ENCODE measurements at regions not wholly inside any gene's neighbourhood (a gene's known extent, or its start where the extent isn't known, plus 50 kb on each side); places are given as distances from the start of the nearest gene placed in this dataset.

- Histone ChIP-seq H3K27ac (ENCODE audit: low read length) (no peak overlapping the region), H3K36me3 (ENCODE audit: control insufficient read depth in 1 of 2, insufficient read depth in 2 of 2, low read length in 2 of 2) (no peaks in the 10 kb centered on the region), H3K4me3 (ENCODE audit: low read depth in 1 of 2, low read length in 2 of 2) (no peak overlapping the region), H3K4me1 (ENCODE audit: control insufficient read depth in 1 of 2, insufficient read depth in 2 of 2, low read length in 2 of 2) (peaks cover 3 to 36% of the 10 kb centered on the region in 2 donors), H3K9me3 (ENCODE audit: control insufficient read depth in 1 of 2, low read length in 2 of 2) (no peaks in the 10 kb centered on the region), H3K27me3 (ENCODE audit: low read depth, low read length) (no peaks in the 10 kb centered on the region)
Measured at GRCh38 chr7:16023503-16023902, 337.0 kb upstream of the MEOX2 start.

- no peak overlapping the region for H3K27ac ChIP-seq (ENCODE audit: low read length)
- H3K4me3 ChIP-seq (ENCODE audit: low read depth in 1 of 2, low read length in 2 of 2): no peak overlapping the region
- no peaks in the 10 kb centered on the region for H3K36me3 ChIP-seq (ENCODE audit: control insufficient read depth in 1 of 2, insufficient read depth in 2 of 2, low read length in 2 of 2)
- H3K27me3 ChIP-seq (ENCODE audit: low read depth, low read length): no peaks in the 10 kb centered on the region
- no peaks in the 10 kb centered on the region for H3K9me3 ChIP-seq (ENCODE audit: control insufficient read depth in 1 of 2, low read length in 2 of 2)
- H3K4me1 ChIP-seq (ENCODE audit: control insufficient read depth in 1 of 2, insufficient read depth in 2 of 2, low read length in 2 of 2): peaks cover 3 to 32% of the 10 kb centered on the region in 2 donors
Measured at GRCh38 chr7:16023046-16023445, 336.6 kb upstream of the MEOX2 start.

GRCh38 chr7:16021851-16022250 lies 335.4 kb upstream of the MEOX2 start:
- no peaks in the 10 kb centered on the region for H3K27me3 ChIP-seq (ENCODE audit: low read depth, low read length)
- H3K36me3 ChIP-seq (ENCODE audit: control insufficient read depth in 1 of 2, insufficient read depth in 2 of 2, low read length in 2 of 2): no peaks in the 10 kb centered on the region
- H3K27ac ChIP-seq (ENCODE audit: low read length): no peak overlapping the region
- H3K9me3 ChIP-seq (ENCODE audit: control insufficient read depth in 1 of 2, low read length in 2 of 2): no peaks in the 10 kb centered on the region
- no peak overlapping the region for H3K4me3 ChIP-seq (ENCODE audit: low read depth in 1 of 2, low read length in 2 of 2)
- peaks cover 0 to 24% of the 10 kb centered on the region in 2 donors for H3K4me1 ChIP-seq (ENCODE audit: control insufficient read depth in 1 of 2, insufficient read depth in 2 of 2, low read length in 2 of 2)

- no peaks in the 10 kb centered on the region for H3K27me3 ChIP-seq (ENCODE audit: low read depth, low read length)
- no peak overlapping the region for H3K27ac ChIP-seq (ENCODE audit: low read length)
- H3K36me3 ChIP-seq (ENCODE audit: control insufficient read depth in 1 of 2, insufficient read depth in 2 of 2, low read length in 2 of 2): no peaks in the 10 kb centered on the region
- H3K4me1 ChIP-seq (ENCODE audit: control insufficient read depth in 1 of 2, insufficient read depth in 2 of 2, low read length in 2 of 2): no peaks in the 10 kb centered on the region
- no peaks in the 10 kb centered on the region for H3K9me3 ChIP-seq (ENCODE audit: control insufficient read depth in 1 of 2, low read length in 2 of 2)
- H3K4me3 ChIP-seq (ENCODE audit: low read depth in 1 of 2, low read length in 2 of 2): no peak overlapping the region
Measured at GRCh38 chr7:16015981-16016380, 329.5 kb upstream of the MEOX2 start.

GRCh38 chr7:16014031-16014430 lies 327.5 kb upstream of the MEOX2 start:
- no peaks in the 10 kb centered on the region for H3K36me3 ChIP-seq (ENCODE audit: control insufficient read depth in 1 of 2, insufficient read depth in 2 of 2, low read length in 2 of 2)
- no peak overlapping the region for H3K27ac ChIP-seq (ENCODE audit: low read length)
- H3K9me3 ChIP-seq (ENCODE audit: control insufficient read depth in 1 of 2, low read length in 2 of 2): no peaks in the 10 kb centered on the region
- H3K27me3 ChIP-seq (ENCODE audit: low read depth, low read length): no peaks in the 10 kb centered on the region
- no peak overlapping the region for H3K4me3 ChIP-seq (ENCODE audit: low read depth in 1 of 2, low read length in 2 of 2)
- no peaks in the 10 kb centered on the region for H3K4me1 ChIP-seq (ENCODE audit: control insufficient read depth in 1 of 2, insufficient read depth in 2 of 2, low read length in 2 of 2)

- Histone ChIP-seq H3K4me3 (ENCODE audit: low read depth in 1 of 2, low read length in 2 of 2) (no peak overlapping the region), H3K9me3 (ENCODE audit: control insufficient read depth in 1 of 2, low read length in 2 of 2) (no peaks in the 10 kb centered on the region), H3K4me1 (ENCODE audit: control insufficient read depth in 1 of 2, insufficient read depth in 2 of 2, low read length in 2 of 2) (no peaks in the 10 kb centered on the region), H3K27ac (ENCODE audit: low read length) (no peak overlapping the region), H3K27me3 (ENCODE audit: low read depth, low read length) (no peaks in the 10 kb centered on the region), H3K36me3 (ENCODE audit: control insufficient read depth in 1 of 2, insufficient read depth in 2 of 2, low read length in 2 of 2) (no peaks in the 10 kb centered on the region)
Measured at GRCh38 chr7:16007911-16008310, 321.4 kb upstream of the MEOX2 start.

GRCh38 chr7:16004702-16005101 lies 318.2 kb upstream of the MEOX2 start:
- Histone ChIP-seq H3K4me3 (ENCODE audit: low read depth in 1 of 2, low read length in 2 of 2) (no peak overlapping the region), H3K9me3 (ENCODE audit: control insufficient read depth in 1 of 2, low read length in 2 of 2) (no peaks in the 10 kb centered on the region), H3K27me3 (ENCODE audit: low read depth, low read length) (no peaks in the 10 kb centered on the region), H3K36me3 (ENCODE audit: control insufficient read depth in 1 of 2, insufficient read depth in 2 of 2, low read length in 2 of 2) (no peaks in the 10 kb centered on the region), H3K4me1 (ENCODE audit: control insufficient read depth in 1 of 2, insufficient read depth in 2 of 2, low read length in 2 of 2) (no peaks in the 10 kb centered on the region), H3K27ac (ENCODE audit: low read length) (no peak overlapping the region)

- H3K4me3 ChIP-seq (ENCODE audit: low read depth in 1 of 2, low read length in 2 of 2): no peak overlapping the region
- no peaks in the 10 kb centered on the region for H3K27me3 ChIP-seq (ENCODE audit: low read depth, low read length)
- H3K27ac ChIP-seq (ENCODE audit: low read length): no peak overlapping the region
- H3K4me1 ChIP-seq (ENCODE audit: control insufficient read depth in 1 of 2, insufficient read depth in 2 of 2, low read length in 2 of 2): no peaks in the 10 kb centered on the region
- H3K36me3 ChIP-seq (ENCODE audit: control insufficient read depth in 1 of 2, insufficient read depth in 2 of 2, low read length in 2 of 2): no peaks in the 10 kb centered on the region
- no peaks in the 10 kb centered on the region for H3K9me3 ChIP-seq (ENCODE audit: control insufficient read depth in 1 of 2, low read length in 2 of 2)
Measured at GRCh38 chr7:16001477-16001876, 315.0 kb upstream of the MEOX2 start.

GRCh38 chr7:15998617-15999016 lies 312.1 kb upstream of the MEOX2 start:
- no peak overlapping the region for H3K27ac ChIP-seq (ENCODE audit: low read length)
- H3K36me3 ChIP-seq (ENCODE audit: control insufficient read depth in 1 of 2, insufficient read depth in 2 of 2, low read length in 2 of 2): no peaks in the 10 kb centered on the region
- H3K4me3 ChIP-seq (ENCODE audit: low read depth in 1 of 2, low read length in 2 of 2): no peak overlapping the region
- H3K27me3 ChIP-seq (ENCODE audit: low read depth, low read length): no peaks in the 10 kb centered on the region
- no peaks in the 10 kb centered on the region for H3K9me3 ChIP-seq (ENCODE audit: control insufficient read depth in 1 of 2, low read length in 2 of 2)
- no peaks in the 10 kb centered on the region for H3K4me1 ChIP-seq (ENCODE audit: control insufficient read depth in 1 of 2, insufficient read depth in 2 of 2, low read length in 2 of 2)

GRCh38 chr7:15995027-15995426 lies 308.5 kb upstream of the MEOX2 start:
- no peak overlapping the region for H3K27ac ChIP-seq (ENCODE audit: low read length)
- no peaks in the 10 kb centered on the region for H3K27me3 ChIP-seq (ENCODE audit: low read depth, low read length)
- peaks cover 0 to 4% of the 10 kb centered on the region in 2 donors for H3K9me3 ChIP-seq (ENCODE audit: control insufficient read depth in 1 of 2, low read length in 2 of 2)
- no peaks in the 10 kb centered on the region for H3K36me3 ChIP-seq (ENCODE audit: control insufficient read depth in 1 of 2, insufficient read depth in 2 of 2, low read length in 2 of 2)
- H3K4me1 ChIP-seq (ENCODE audit: control insufficient read depth in 1 of 2, insufficient read depth in 2 of 2, low read length in 2 of 2): no peaks in the 10 kb centered on the region
- H3K4me3 ChIP-seq (ENCODE audit: low read depth in 1 of 2, low read length in 2 of 2): no peak overlapping the region

- no peaks in the 10 kb centered on the region for H3K4me1 ChIP-seq (ENCODE audit: control insufficient read depth in 1 of 2, insufficient read depth in 2 of 2, low read length in 2 of 2)
- H3K4me3 ChIP-seq (ENCODE audit: low read depth in 1 of 2, low read length in 2 of 2): no peak overlapping the region
- no peaks in the 10 kb centered on the region for H3K36me3 ChIP-seq (ENCODE audit: control insufficient read depth in 1 of 2, insufficient read depth in 2 of 2, low read length in 2 of 2)
- no peaks in the 10 kb centered on the region for H3K27me3 ChIP-seq (ENCODE audit: low read depth, low read length)
- peaks cover 0 to 4% of the 10 kb centered on the region in 2 donors for H3K9me3 ChIP-seq (ENCODE audit: control insufficient read depth in 1 of 2, low read length in 2 of 2)
- H3K27ac ChIP-seq (ENCODE audit: low read length): no peak overlapping the region
Measured at GRCh38 chr7:15989194-15989593, 302.7 kb upstream of the MEOX2 start.

GRCh38 chr7:15985587-15986384 lies 299.3 kb upstream of the MEOX2 start:
- no peaks in the 10 kb centered on the region for H3K36me3 ChIP-seq (ENCODE audit: control insufficient read depth in 1 of 2, insufficient read depth in 2 of 2, low read length in 2 of 2)
- H3K4me3 ChIP-seq (ENCODE audit: low read depth in 1 of 2, low read length in 2 of 2): no peak overlapping the region
- no peaks in the 10 kb centered on the region for H3K27me3 ChIP-seq (ENCODE audit: low read depth, low read length)
- no peak overlapping the region for H3K27ac ChIP-seq (ENCODE audit: low read length)
- no peaks in the 10 kb centered on the region for H3K4me1 ChIP-seq (ENCODE audit: control insufficient read depth in 1 of 2, insufficient read depth in 2 of 2, low read length in 2 of 2)
- no peaks in the 10 kb centered on the region for H3K9me3 ChIP-seq (ENCODE audit: control insufficient read depth in 1 of 2, low read length in 2 of 2)
